ENCODE measurements at regions not wholly inside any gene's neighbourhood (a gene's known extent, or its start where the extent isn't known, plus 50 kb on each side); places are given as distances from the start of the nearest gene placed in this dataset.

DNA sequence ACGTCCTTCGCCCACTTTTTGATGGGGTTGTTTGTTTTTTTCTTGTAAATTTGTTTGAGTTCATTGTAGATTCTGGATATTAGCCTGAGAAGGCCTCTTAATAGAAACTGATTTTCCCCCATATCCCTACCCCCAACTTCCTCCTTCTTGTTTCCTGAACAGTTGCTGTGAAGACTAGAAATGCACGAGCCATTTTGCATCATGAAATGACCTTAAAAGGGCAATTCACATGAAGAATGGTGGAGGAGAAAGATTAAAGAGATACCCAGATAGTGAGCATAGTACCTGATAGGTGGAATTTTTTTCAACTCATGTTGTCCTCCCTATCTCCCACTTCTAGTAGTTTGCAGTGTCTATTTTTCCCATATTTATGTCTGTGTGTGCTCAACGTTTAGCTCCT is 55.2 kb upstream of the KCNH8 start:
- H3K27me3 ChIP-seq (ENCODE audit: control insufficient read depth, insufficient read depth, low read length), result no peaks in the 10 kb centered on the region
- no peak overlapping the region for H3K4me2 ChIP-seq (ENCODE audit: low read length)
- TF ChIP-seq CTCF (IDR thresholded peaks at IDR 0.05), result no peak
- H3K4me3 ChIP-seq (ENCODE audit: low read depth, low read length), result no peak overlapping the region
- H3K27ac ChIP-seq, result no peak overlapping the region
- H3K36me3 ChIP-seq (ENCODE audit: control insufficient read depth, insufficient read depth, low read length), result no peaks in the 10 kb centered on the region
- H3K79me2 ChIP-seq, result no peaks in the 10 kb centered on the region
- H3K9ac ChIP-seq, result no peak overlapping the region
- H3K4me1 ChIP-seq, result no peaks in the 10 kb centered on the region
- no peaks in the 10 kb centered on the region for H3K9me3 ChIP-seq (ENCODE audit: control insufficient read depth, low read length)
- H2AFZ ChIP-seq, result no peak overlapping the region

- Histone ChIP-seq H3K4me3 (ENCODE audit: low read depth, low read length) (no peak overlapping the region), H2AFZ (no peak overlapping the region), H3K9me3 (ENCODE audit: control insufficient read depth, low read length) (no peaks in the 10 kb centered on the region), H3K27me3 (ENCODE audit: control insufficient read depth, insufficient read depth, low read length) (no peaks in the 10 kb centered on the region), H3K9ac (no peak overlapping the region), H3K4me1 (no peaks in the 10 kb centered on the region), H3K79me2 (no peaks in the 10 kb centered on the region), H3K27ac (no peak overlapping the region), H3K36me3 (ENCODE audit: control insufficient read depth, insufficient read depth, low read length) (no peaks in the 10 kb centered on the region), H3K4me2 (ENCODE audit: low read length) (no peak overlapping the region)
- no peak for TF ChIP-seq CTCF (IDR thresholded peaks at IDR 0.05)
Measured at GRCh38 chr3:19077388-19077787, 70.9 kb upstream of the KCNH8 start.

DNA sequence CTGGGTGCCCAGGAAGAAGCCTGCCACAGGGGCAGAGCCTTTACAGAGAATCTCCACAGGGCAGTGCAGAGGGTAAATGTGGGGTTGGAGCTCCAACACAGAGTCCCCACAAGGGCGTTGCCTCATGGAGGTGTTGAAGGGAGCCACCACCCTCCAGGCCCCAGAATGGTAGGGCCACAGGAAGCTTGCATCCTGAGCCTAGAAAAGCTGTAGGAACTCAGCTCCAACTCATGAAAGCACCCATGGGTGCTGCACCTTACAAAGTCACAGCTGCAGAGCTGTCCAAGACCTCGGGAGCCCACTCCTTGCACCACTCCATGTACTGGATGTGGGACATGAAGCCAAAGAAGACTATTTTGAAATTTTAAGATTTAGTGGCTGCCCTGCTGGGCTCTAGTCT is 73.3 kb upstream of the KCNH8 start:
- Histone ChIP-seq H3K4me2 (ENCODE audit: low read length) (no peak overlapping the region), H3K9ac (no peak overlapping the region), H3K27ac (no peak overlapping the region), H3K4me1 (no peaks in the 10 kb centered on the region), H3K9me3 (ENCODE audit: control insufficient read depth, low read length) (no peaks in the 10 kb centered on the region), H2AFZ (no peak overlapping the region), H3K79me2 (no peaks in the 10 kb centered on the region), H3K4me3 (ENCODE audit: low read depth, low read length) (no peak overlapping the region), H3K36me3 (ENCODE audit: control insufficient read depth, insufficient read depth, low read length) (no peaks in the 10 kb centered on the region), H3K27me3 (ENCODE audit: control insufficient read depth, insufficient read depth, low read length) (no peaks in the 10 kb centered on the region)
- TF ChIP-seq CTCF (IDR thresholded peaks at IDR 0.05), result no peak

GRCh38 chr3:19074257-19074900 is 73.9 kb upstream of the KCNH8 start:
- no peak overlapping the region for H3K9ac ChIP-seq
- H2AFZ ChIP-seq, result no peak overlapping the region
- no peak overlapping the region for H3K4me2 ChIP-seq (ENCODE audit: low read length)
- H3K79me2 ChIP-seq, result no peaks in the 10 kb centered on the region
- no peaks in the 10 kb centered on the region for H3K27me3 ChIP-seq (ENCODE audit: control insufficient read depth, insufficient read depth, low read length)
- H3K36me3 ChIP-seq (ENCODE audit: control insufficient read depth, insufficient read depth, low read length), result no peaks in the 10 kb centered on the region
- H3K4me3 ChIP-seq (ENCODE audit: low read depth, low read length), result no peak overlapping the region
- no peak for TF ChIP-seq CTCF (IDR thresholded peaks at IDR 0.05)
- H3K9me3 ChIP-seq (ENCODE audit: control insufficient read depth, low read length), result no peaks in the 10 kb centered on the region
- H3K4me1 ChIP-seq, result no peaks in the 10 kb centered on the region
- H3K27ac ChIP-seq, result no peak overlapping the region

Data from parathyroid adenoma (tissue), 2 donors.